GM19240 (cell line): ENCODE measurements at regions not wholly inside any gene's neighbourhood (a gene's known extent, or its start where the extent isn't known, plus 50 kb on each side); places are given as distances from the start of the nearest gene placed in this dataset.
"Not testable (repeated sequence)": the region's sequence is repeated elsewhere in the genome, so short reads cannot be mapped to it uniquely, and the experiment has no call there.

Experiments used
- DNase-seq: peaks from one replicate; pipeline ENCODE4 v3.0.0; 2011; ENCODE audit warnings: low spot score; ENCODE audit not compliant: insufficient read length

GRCh38 chr4:15336410-15337167 is 91.2 kb upstream of the C1QTNF7 start:
- no peak for DNase-seq

GRCh38 chr4:15337168-15337657 is 90.6 kb upstream of the C1QTNF7 start:
- DNase-seq = not testable (repeated sequence)

GRCh38 chr4:15339737-15340136 is 88.1 kb upstream of the C1QTNF7 start:
- DNase-seq = no peak

- DNase-seq = no peak
These were observed 87.5 kb upstream of the C1QTNF7 start for GRCh38 chr4:15340332-15340731.

- no peak for DNase-seq
These were observed 86.7 kb upstream of the C1QTNF7 start for GRCh38 chr4:15340902-15341732.

GRCh38 chr4:15341733-15342300 is 86.0 kb upstream of the C1QTNF7 start:
- no peak for DNase-seq

GRCh38 chr4:15343000-15343399 is 84.8 kb upstream of the C1QTNF7 start:
- no peak for DNase-seq

GRCh38 chr4:15343581-15343980 is 84.3 kb upstream of the C1QTNF7 start:
- no peak for DNase-seq

- DNase-seq = no peak
These were observed 83.8 kb upstream of the C1QTNF7 start for GRCh38 chr4:15344041-15344440.

GRCh38 chr4:15345134-15345533 is 82.7 kb upstream of the C1QTNF7 start:
- DNase-seq = no peak

GRCh38 chr4:15348236-15348635 is 79.6 kb upstream of the C1QTNF7 start:
- no peak for DNase-seq

- no peak for DNase-seq
These were observed 79.1 kb upstream of the C1QTNF7 start for GRCh38 chr4:15348695-15349094.

- DNase-seq = no peak
These were observed 78.3 kb upstream of the C1QTNF7 start for GRCh38 chr4:15349531-15349935.

- DNase-seq = no peak
These were observed 77.9 kb upstream of the C1QTNF7 start for GRCh38 chr4:15349965-15350364.

- no peak for DNase-seq
These were observed 75.3 kb upstream of the C1QTNF7 start for GRCh38 chr4:15352524-15352923.

GRCh38 chr4:15353207-15353606 is 74.6 kb upstream of the C1QTNF7 start:
- no peak for DNase-seq

GRCh38 chr4:15354371-15355297 is 73.2 kb upstream of the C1QTNF7 start:
- no peak for DNase-seq

GRCh38 chr4:15361529-15361928 is 66.3 kb upstream of the C1QTNF7 start:
- DNase-seq = no peak

GRCh38 chr4:15362541-15362940 is 65.3 kb upstream of the C1QTNF7 start:
- DNase-seq = no peak

- DNase-seq = no peak
These were observed 63.6 kb upstream of the C1QTNF7 start for GRCh38 chr4:15364183-15364582.

- no peak for DNase-seq
These were observed 62.2 kb upstream of the C1QTNF7 start for GRCh38 chr4:15365641-15366040.
